ENCODE measurements at regions not wholly inside any gene's neighbourhood (a gene's known extent, or its start where the extent isn't known, plus 50 kb on each side); places are given as distances from the start of the nearest gene placed in this dataset.

DNA sequence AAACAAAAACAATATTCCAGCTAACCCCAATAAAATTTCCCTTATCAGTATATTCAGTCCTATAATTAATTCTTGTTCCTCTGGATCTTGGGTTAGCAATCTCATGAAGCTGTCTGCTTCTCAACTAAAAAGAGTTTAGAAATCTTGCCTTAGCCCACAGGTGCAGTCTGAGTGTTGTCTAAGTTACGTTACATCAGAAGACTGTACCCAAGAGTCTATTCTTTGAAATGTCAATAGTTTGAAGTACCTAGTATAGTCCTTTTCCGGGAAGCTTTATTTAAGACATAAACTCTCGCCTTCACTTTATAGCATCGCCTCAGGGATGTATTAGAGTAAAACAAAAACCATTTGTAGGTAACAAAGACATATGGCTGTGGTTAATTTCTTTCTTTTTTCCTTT, 465.1 kb downstream of the FUT8 start:
- TF ChIP-seq ZNF274 (IDR thresholded peaks at IDR 0.05; ENCODE audit: insufficient read depth, insufficient read length) (no peak), PBX3 (IDR thresholded peaks at IDR 0.05; ENCODE audit: insufficient replicate concordance, low read depth, low read length) (no peak), YY1 (IDR thresholded peaks at IDR 0.05; ENCODE audit: low read depth, low read length) (no peak), IRF4 (IDR thresholded peaks at IDR 0.05; ENCODE audit: low read depth, low read length) (no peak), BCL11A (IDR thresholded peaks at IDR 0.05; ENCODE audit: low read depth, low read length) (no peak), RCOR1 (conservative IDR thresholded peaks at IDR 0.05; ENCODE audit: low read depth, low read length) (no peak), EP300 (IDR thresholded peaks at IDR 0.05; ENCODE audit: borderline replicate concordance in 1 of 2, control insufficient read depth in 1 of 2, low read depth in 2 of 2, low read length in 2 of 2) (no peak), RELA (IDR thresholded peaks at IDR 0.05; ENCODE audit: borderline replicate concordance, partially characterized antibody) (no peak)
- TF ChIP-seq, protein P1, sequence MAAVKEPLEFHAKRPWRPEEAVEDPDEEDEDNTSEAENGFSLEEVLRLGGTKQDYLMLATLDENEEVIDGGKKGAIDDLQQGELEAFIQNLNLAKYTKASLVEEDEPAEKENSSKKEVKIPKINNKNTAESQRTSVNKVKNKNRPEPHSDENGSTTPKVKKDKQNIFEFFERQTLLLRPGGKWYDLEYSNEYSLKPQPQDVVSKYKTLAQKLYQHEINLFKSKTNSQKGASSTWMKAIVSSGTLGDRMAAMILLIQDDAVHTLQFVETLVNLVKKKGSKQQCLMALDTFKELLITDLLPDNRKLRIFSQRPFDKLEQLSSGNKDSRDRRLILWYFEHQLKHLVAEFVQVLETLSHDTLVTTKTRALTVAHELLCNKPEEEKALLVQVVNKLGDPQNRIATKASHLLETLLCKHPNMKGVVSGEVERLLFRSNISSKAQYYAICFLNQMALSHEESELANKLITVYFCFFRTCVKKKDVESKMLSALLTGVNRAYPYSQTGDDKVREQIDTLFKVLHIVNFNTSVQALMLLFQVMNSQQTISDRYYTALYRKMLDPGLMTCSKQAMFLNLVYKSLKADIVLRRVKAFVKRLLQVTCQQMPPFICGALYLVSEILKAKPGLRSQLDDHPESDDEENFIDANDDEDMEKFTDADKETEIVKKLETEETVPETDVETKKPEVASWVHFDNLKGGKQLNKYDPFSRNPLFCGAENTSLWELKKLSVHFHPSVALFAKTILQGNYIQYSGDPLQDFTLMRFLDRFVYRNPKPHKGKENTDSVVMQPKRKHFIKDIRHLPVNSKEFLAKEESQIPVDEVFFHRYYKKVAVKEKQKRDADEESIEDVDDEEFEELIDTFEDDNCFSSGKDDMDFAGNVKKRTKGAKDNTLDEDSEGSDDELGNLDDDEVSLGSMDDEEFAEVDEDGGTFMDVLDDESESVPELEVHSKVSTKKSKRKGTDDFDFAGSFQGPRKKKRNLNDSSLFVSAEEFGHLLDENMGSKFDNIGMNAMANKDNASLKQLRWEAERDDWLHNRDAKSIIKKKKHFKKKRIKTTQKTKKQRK (IDR thresholded peaks at IDR 0.05; ENCODE audit: low read depth, low read length) = no peak

Measured in GM12878 (cell line).